K562 (cell line): ENCODE measurements at regions not wholly inside any gene's neighbourhood (a gene's known extent, or its start where the extent isn't known, plus 50 kb on each side); places are given as distances from the start of the nearest gene placed in this dataset.

ENCODE experiments used
- ATAC-seq: fragments of 200-7000 bp; cut with Tn5 transposase; 3 replicates; pipeline ENCODE4 v1.9.1; 2020; ENCODE audit warnings: moderate library complexity
- BruUV-seq: library from RNA; stranded (reverse); fragments of 400-500 nt; replicated peaks from 2 replicates; lab custom pipeline; 2021; lab: Mats Ljungman, UMichigan
- CTCF ChIA-PET: fragments of 300-600 bp; formaldehyde crosslinking; extraction: SDS; loops from one replicate; lab custom pipeline; 2021; ENCODE audit warnings: low intra/inter-chr PET ratio; lab: Yijun Ruan, JAX
- POLR2A ChIA-PET: fragments of 300-600, 350-650 bp; sonication (Branson Sonifier 250); formaldehyde crosslinking; extraction: SDS; loops from one replicate; lab custom pipeline; 2021; ENCODE audit warnings: antibody characterized with exemption, inconsistent platforms; lab: Yijun Ruan, JAX
- DNase-seq, 4 experiments: peaks; one replicate each; pipeline versions ENCODE4 v3.0.0 to v3.0.0-alpha.2; 2011 to 2018; ENCODE audit warnings: low spot score in 3 of 4, mixed read lengths in 3 of 4; ENCODE audit errors: extremely low read depth in 1 of 4
- FAIRE-seq: peaks from 2 replicates; lab custom pipeline; 2011; peaks lifted over from hg19 to GRCh38; lab: Jason Lieb, UNC
- H2AFZ ChIP-seq: 2 replicates; pipeline ENCODE4 v1.6.0; 2011; ENCODE audit warnings: low read depth, low read length, control low read depth, inconsistent platforms
- H3K27ac ChIP-seq: fragments of 200-600 bp; 3 replicates; pipeline ENCODE4 v1.8.0; 2011; ENCODE audit warnings: low read depth, mild to moderate bottlenecking, control low read depth, inconsistent platforms, low read length, moderate library complexity, mixed read lengths; ENCODE audit errors: extremely low read depth
- H3K27me3 ChIP-seq, 2 experiments: fragments of 300-600 bp in 1 of 2; 2 replicates in 1 of 2; 3 replicates in 1 of 2; pipeline versions ENCODE4 v1.6.0 to v1.8.0; 2011; ENCODE audit warnings: inconsistent platforms in 2 of 2, low read length in 2 of 2, mild to moderate bottlenecking in 1 of 2, mixed read lengths in 1 of 2, moderate library complexity in 1 of 2; ENCODE audit not compliant: control insufficient read depth in 2 of 2, insufficient read depth in 2 of 2
- H3K36me3 ChIP-seq: fragments of 300-600 bp; 3 replicates; pipeline ENCODE4 v1.8.0; 2011; ENCODE audit warnings: mild to moderate bottlenecking, low read length, inconsistent platforms; ENCODE audit not compliant: control insufficient read depth, insufficient read depth
- H3K4me1 ChIP-seq, 2 experiments: fragments of 200-600 bp in 1 of 2; replicated peaks in 1 of 2; 2 replicates in 1 of 2; 3 replicates in 1 of 2; pipeline versions ENCODE4 v1.5.1 to v1.8.0; 2011; ENCODE audit warnings: inconsistent platforms in 2 of 2, low read length in 2 of 2, mild to moderate bottlenecking in 1 of 2, mixed read lengths in 1 of 2, moderate library complexity in 1 of 2; ENCODE audit not compliant: control insufficient read depth in 2 of 2, insufficient read depth in 2 of 2
- H3K4me2 ChIP-seq: 2 replicates; pipeline ENCODE4 v1.6.1; 2011; ENCODE audit warnings: low read length, control low read depth, inconsistent platforms, mixed read lengths; ENCODE audit not compliant: insufficient read depth
- H3K4me3 ChIP-seq: fragments of 200-600 bp; sonication (generic), shearing (Covaris generic); 2 replicates; pipeline ENCODE4 v1.5.1; 2016; ENCODE audit warnings: control low read depth, inconsistent platforms
- H3K79me2 ChIP-seq: fragments of 200-600 bp; 3 replicates; pipeline ENCODE4 v1.8.0; 2011; ENCODE audit warnings: low read length, inconsistent platforms; ENCODE audit not compliant: control insufficient read depth, insufficient read depth
- H3K9ac ChIP-seq, 2 experiments: 2 replicates each; pipeline versions ENCODE4 v1.6.0 to v1.6.1; 2011; ENCODE audit warnings: low read depth in 2 of 2, low read length in 2 of 2, control low read depth in 1 of 2, inconsistent platforms in 1 of 2, mild to moderate bottlenecking in 1 of 2, mixed read lengths in 1 of 2; ENCODE audit not compliant: insufficient read depth in 1 of 2
- H3K9me1 ChIP-seq: one replicate; pipeline ENCODE4 v1.6.0; 2011; ENCODE audit warnings: inconsistent platforms, mild to moderate bottlenecking, low read length, moderate library complexity; ENCODE audit not compliant: control insufficient read depth, insufficient read depth
- H3K9me3 ChIP-seq: replicated peaks from 2 replicates; pipeline ENCODE4 v1.5.1; 2011; ENCODE audit warnings: low read depth, low read length, inconsistent platforms; ENCODE audit not compliant: control insufficient read depth, insufficient read depth
- H4K20me1 ChIP-seq: replicated peaks from 2 replicates; pipeline ENCODE4 v1.6.1; 2011; ENCODE audit warnings: low read length, inconsistent platforms, mixed read lengths; ENCODE audit not compliant: control insufficient read depth, insufficient read depth
- CHD7 ChIP-seq: fragments of 200-600 bp; sonication (generic); IDR thresholded peaks from one replicate; pipeline ENCODE4 v1.6.1; 2012; ENCODE audit warnings: mild to moderate bottlenecking, low read depth, low read length, inconsistent platforms
- ELF4 ChIP-seq: fragments of 450-650 bp; formaldehyde crosslinking; IDR thresholded peaks from 2 replicates; pipeline ENCODE4 v1.4.0; 2022; ENCODE audit warnings: missing genetic modification characterization
- FOXJ2 ChIP-seq: fragments of 200-800 bp; sonication (Bioruptor generic); IDR thresholded peaks from 2 replicates; pipeline ENCODE4 v1.6.1; 2016; ENCODE audit warnings: missing genetic modification characterization, missing compliant biosample characterization
- FOXP4 ChIP-seq: sonication (generic); formaldehyde crosslinking; IDR thresholded peaks from 2 replicates; pipeline ENCODE4 v1.8.0; 2022; ENCODE audit warnings: mild to moderate bottlenecking, missing genetic modification reagents, borderline replicate concordance
- PBX2 ChIP-seq, 2 experiments: IDR thresholded peaks in 1 of 2; conservative IDR thresholded peaks in 1 of 2; 2 replicates each; pipeline ENCODE4 v1.6.1; 2016; ENCODE audit warnings: low read depth in 2 of 2, mild to moderate bottlenecking in 1 of 2, missing compliant biosample characterization in 1 of 2, missing genetic modification characterization in 1 of 2, moderate library complexity in 1 of 2
- WGBS: fragments of 100-300 bp; shearing (Covaris generic); methylation state at CpG from one replicate; pipeline ENCODE4 v1.1.6; 2016; ENCODE audit warnings: low coverage, mixed read lengths; ENCODE audit not compliant: insufficient coverage; ENCODE audit errors: missing lambda C conversion rate; 5-methylcytosine and 5-hydroxymethylcytosine counted together
- in situ Hi-C: fragments of 300-500 bp; cut with MboI; formaldehyde crosslinking; loops from 4 replicates; pipeline ENCODE4 v1.15.0; 2018; ENCODE audit warnings: inconsistent platforms, mixed read lengths
- intact Hi-C: fragments of 100-400 bp; cut with micrococcal nuclease; formaldehyde crosslinking; loops from 2 replicates; pipeline ENCODE4 v1.14.2; 2022

- no peaks in the 10 kb centered on the region for H4K20me1 ChIP-seq
- no peak for FAIRE-seq
- H3K27ac ChIP-seq: no peak overlapping the region
- no peaks in the 10 kb centered on the region for H3K9me3 ChIP-seq
- DNase-seq: no peak
- H3K79me2 ChIP-seq: no peaks in the 10 kb centered on the region
- intact Hi-C loops (no loop called here), in situ Hi-C loops (no loop called here)
- peaks cover 13 to 29% of the 10 kb centered on the region in 2 experiments for H3K27me3 ChIP-seq
- H3K4me2 ChIP-seq: no peak overlapping the region
- H3K36me3 ChIP-seq: no peaks in the 10 kb centered on the region
- no peak for ATAC-seq
- H2AFZ ChIP-seq: no peak overlapping the region
- WGBS: 44% methylated on average over 19 of the region's 19 CpGs
- H3K9ac ChIP-seq: no peak overlapping the region
- H3K4me1 ChIP-seq: peaks cover 7 to 55% of the 10 kb centered on the region in 2 experiments; a peak in 4 of 5 replicates
- H3K4me3 ChIP-seq: no peak overlapping the region
- no peaks in the 10 kb centered on the region for H3K9me1 ChIP-seq
- BruUV-seq: no TSS peak
- ChIA-PET CTCF (no interaction called here), POLR2A (interaction anchor here (1.1 kb wide), 1 partner anchor 11 kb away, joined by 3 read pairs; no protein-coding TSS in a partner anchor)
- no peak for TF ChIP-seq ELF4 (CRISPR knock-in tag)
- no peak for TF ChIP-seq CHD7
- no peak for TF ChIP-seq FOXJ2 (tag)
- no peak for TF ChIP-seq FOXP4 (CRISPR knock-in tag)
- TF ChIP-seq PBX2 (CRISPR knock-in tag; IDR thresholded peaks at IDR 0.05; ENCODE audit: low read depth): no peak
- no peak for TF ChIP-seq PBX2 (tag; conservative IDR thresholded peaks at IDR 0.05; ENCODE audit: low read depth)
Observed at GRCh38 chr18:79599441-79599931, 80.1 kb upstream of the CTDP1 start.
